KOPT-K1 (cell line): ENCODE measurements at regions not wholly inside any gene's neighbourhood (a gene's known extent, or its start where the extent isn't known, plus 50 kb on each side); places are given as distances from the start of the nearest gene placed in this dataset.

Experiments used
- H3K27ac ChIP-seq: fragments of 200-600 bp; sonication (generic); 2 replicates; pipeline ENCODE4 v1.5.1; 2016; ENCODE audit warnings: antibody characterized with exemption, mild to moderate bottlenecking, low read depth, low read length; ENCODE audit not compliant: poor library complexity, severe bottlenecking
- H3K36me3 ChIP-seq: fragments of 200-600 bp; sonication (generic); 2 replicates; pipeline ENCODE4 v1.5.1; 2017; ENCODE audit warnings: antibody characterized with exemption, mild to moderate bottlenecking, low read length, moderate library complexity; ENCODE audit not compliant: insufficient read depth
- H3K9me3 ChIP-seq: fragments of 200-600 bp; sonication (generic); 2 replicates; pipeline ENCODE4 v1.5.1; 2017; ENCODE audit warnings: antibody characterized with exemption, low read length, mild to moderate bottlenecking; ENCODE audit not compliant: insufficient read depth, poor library complexity, severe bottlenecking

- Histone ChIP-seq H3K36me3 (0 out of 2 replicates have a peak, but pooled peaks cover 5% of the 10 kb centered on the region), H3K9me3 (no peaks in the 10 kb centered on the region), H3K27ac (peak overlapping the region; percentile 19)
These were observed 122.8 kb upstream of the HS6ST1 start for GRCh38 chr2:128441341-128442052.

GRCh38 chr2:128442053-128442751 is 123.5 kb upstream of the HS6ST1 start:
- Histone ChIP-seq H3K36me3 (0 out of 2 replicates have a peak, but pooled peaks cover 5% of the 10 kb centered on the region), H3K27ac (peak overlapping the region; percentile 19), H3K9me3 (no peaks in the 10 kb centered on the region)

- H3K36me3 ChIP-seq, result 0 out of 2 replicates have a peak, but pooled peaks cover 5% of the 10 kb centered on the region
- H3K9me3 ChIP-seq, result no peaks in the 10 kb centered on the region
- no peak overlapping the region for H3K27ac ChIP-seq
These were observed 124.2 kb upstream of the HS6ST1 start for GRCh38 chr2:128442891-128443302.

GRCh38 chr2:128444121-128444771 is 125.6 kb upstream of the HS6ST1 start:
- H3K36me3 ChIP-seq, result 0 out of 2 replicates have a peak, but pooled peaks cover 5% of the 10 kb centered on the region
- H3K27ac ChIP-seq, result peak overlapping the region; percentile 64
- H3K9me3 ChIP-seq, result no peaks in the 10 kb centered on the region

- peak overlapping the region; percentile 64 for H3K27ac ChIP-seq
- no peaks in the 10 kb centered on the region for H3K9me3 ChIP-seq
- no peaks in the 10 kb centered on the region for H3K36me3 ChIP-seq
These were observed 126.3 kb upstream of the HS6ST1 start for GRCh38 chr2:128444816-128445522.

- no peaks in the 10 kb centered on the region for H3K36me3 ChIP-seq
- peak overlapping the region; percentile 64 for H3K27ac ChIP-seq
- H3K9me3 ChIP-seq, result no peaks in the 10 kb centered on the region
These were observed 126.8 kb upstream of the HS6ST1 start for GRCh38 chr2:128445523-128445900.

- Histone ChIP-seq H3K36me3 (no peaks in the 10 kb centered on the region), H3K27ac (peak overlapping the region; percentile 64), H3K9me3 (no peaks in the 10 kb centered on the region)
These were observed 127.6 kb upstream of the HS6ST1 start for GRCh38 chr2:128446049-128446873.

GRCh38 chr2:128446874-128447537 is 128.3 kb upstream of the HS6ST1 start:
- Histone ChIP-seq H3K9me3 (no peaks in the 10 kb centered on the region), H3K36me3 (no peaks in the 10 kb centered on the region), H3K27ac (no peak overlapping the region)

- Histone ChIP-seq H3K9me3 (no peaks in the 10 kb centered on the region), H3K27ac (no peak overlapping the region), H3K36me3 (no peaks in the 10 kb centered on the region)
These were observed 128.9 kb upstream of the HS6ST1 start for GRCh38 chr2:128447538-128447995.

- Histone ChIP-seq H3K9me3 (no peaks in the 10 kb centered on the region), H3K36me3 (no peaks in the 10 kb centered on the region), H3K27ac (peak overlapping the region; percentile 14)
These were observed 129.9 kb upstream of the HS6ST1 start for GRCh38 chr2:128448331-128449225.

- Histone ChIP-seq H3K36me3 (no peaks in the 10 kb centered on the region), H3K27ac (peak overlapping the region; percentile 14), H3K9me3 (no peaks in the 10 kb centered on the region)
These were observed 130.8 kb upstream of the HS6ST1 start for GRCh38 chr2:128449226-128450061.

- H3K9me3 ChIP-seq, result no peaks in the 10 kb centered on the region
- H3K36me3 ChIP-seq, result no peaks in the 10 kb centered on the region
- no peak overlapping the region for H3K27ac ChIP-seq
These were observed 131.8 kb upstream of the HS6ST1 start for GRCh38 chr2:128450211-128451024.
